ENCODE measurements at regions not wholly inside any gene's neighbourhood (a gene's known extent, or its start where the extent isn't known, plus 50 kb on each side); places are given as distances from the start of the nearest gene placed in this dataset.
"Not testable (repeated sequence)": the region's sequence is repeated elsewhere in the genome, so short reads cannot be mapped to it uniquely, and the experiment has no call there.

DNA sequence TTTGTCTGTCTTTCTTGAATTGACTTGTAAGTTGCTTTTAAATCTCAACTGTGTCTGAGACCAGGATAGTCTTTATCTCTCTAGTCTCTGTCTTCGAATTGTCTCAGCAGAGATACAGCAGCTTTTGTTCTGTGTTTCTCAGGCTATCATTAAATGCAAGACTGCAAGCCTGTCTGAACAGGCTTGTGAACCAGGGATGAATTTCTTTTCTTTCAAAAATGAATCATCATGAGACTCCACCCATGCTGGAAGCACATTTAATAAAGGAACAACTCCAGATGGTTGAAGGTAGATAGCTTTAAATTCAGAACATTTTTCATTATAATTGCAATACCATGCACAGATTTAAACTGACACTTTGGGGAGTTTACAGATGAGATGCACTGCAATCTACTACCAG, 155.9 kb downstream of the SEC23IP start:
- no peak for DNase-seq (ENCODE audit: low read depth in 2 of 2)

DNA sequence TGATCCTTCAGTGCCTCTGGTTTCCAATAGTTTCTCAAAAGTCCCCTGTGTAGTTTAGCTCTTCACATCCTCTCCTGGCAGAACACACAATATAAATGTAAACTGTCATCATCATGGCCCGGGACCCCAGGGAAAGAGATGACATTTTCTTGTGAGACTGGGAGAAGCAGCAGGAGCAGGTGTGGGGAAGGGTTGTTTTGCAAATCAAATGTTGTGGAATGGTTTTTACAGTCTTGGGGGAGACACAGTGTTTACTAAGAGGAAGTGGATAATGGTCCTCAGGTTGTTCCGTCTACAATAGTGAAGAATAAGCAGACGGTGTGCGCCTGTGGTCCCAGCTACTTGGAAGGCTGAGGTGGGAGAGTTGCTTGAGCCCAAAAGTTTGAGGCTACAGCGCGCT, 159.1 kb downstream of the SEC23IP start:
- no peak for DNase-seq (ENCODE audit: low read depth in 2 of 2)

DNA sequence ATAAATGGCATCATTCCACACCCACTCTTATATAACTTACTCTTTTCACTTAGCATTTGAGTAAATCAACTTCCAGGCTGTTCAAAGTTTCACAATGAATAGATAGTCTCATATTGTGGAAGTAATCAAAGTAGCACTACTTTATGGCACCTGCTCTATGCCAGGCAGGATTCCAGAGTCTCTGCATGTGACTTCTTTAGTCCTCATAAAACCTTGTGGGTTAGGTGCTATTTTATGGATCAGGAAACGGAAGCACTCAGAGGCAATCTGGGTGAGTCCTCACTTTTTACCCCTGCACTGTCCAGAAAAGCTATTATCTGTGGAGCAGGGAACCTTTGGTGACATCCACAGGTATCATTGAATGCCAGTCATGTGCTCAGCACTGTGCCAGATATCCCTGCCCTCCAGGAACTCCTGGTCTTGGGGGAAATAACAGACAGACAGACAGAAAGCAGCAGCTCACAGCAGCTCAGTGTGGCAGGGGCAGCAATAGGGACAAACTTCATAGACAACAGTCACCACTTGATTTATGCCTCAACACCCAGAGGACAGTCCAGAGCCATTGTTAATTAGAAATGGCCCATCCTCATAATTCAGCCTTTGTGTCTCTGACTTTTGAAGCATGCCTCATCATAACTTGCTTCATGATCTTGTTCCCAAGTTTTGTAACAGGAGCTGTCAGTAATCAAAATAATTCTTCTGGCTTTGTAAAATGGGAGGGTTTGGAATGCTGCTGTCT, 160.6 kb downstream of the SEC23IP start:
- DNase-seq (ENCODE audit: low read depth in 2 of 2): no peak

DNA sequence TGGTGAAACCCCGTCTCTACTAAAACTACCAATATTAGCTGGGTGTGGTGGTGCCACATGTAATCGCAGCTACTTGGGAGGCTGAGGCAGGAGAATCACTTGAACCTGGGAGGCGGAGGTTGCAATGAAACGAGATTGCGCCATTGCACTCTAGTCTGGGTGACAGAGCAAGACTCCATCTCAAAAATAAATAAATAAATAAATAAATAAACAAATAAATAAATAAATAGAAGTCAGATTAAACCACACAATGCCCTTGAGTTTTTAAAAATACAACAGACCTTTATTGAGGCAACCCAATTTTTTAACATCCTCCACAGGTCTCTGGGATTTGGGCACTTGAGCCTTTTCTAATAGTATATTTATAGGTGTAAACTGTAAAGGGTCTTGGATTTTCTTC, 167.3 kb downstream of the SEC23IP start:
- DNase-seq (ENCODE audit: low read depth in 2 of 2): not testable (repeated sequence)

DNA sequence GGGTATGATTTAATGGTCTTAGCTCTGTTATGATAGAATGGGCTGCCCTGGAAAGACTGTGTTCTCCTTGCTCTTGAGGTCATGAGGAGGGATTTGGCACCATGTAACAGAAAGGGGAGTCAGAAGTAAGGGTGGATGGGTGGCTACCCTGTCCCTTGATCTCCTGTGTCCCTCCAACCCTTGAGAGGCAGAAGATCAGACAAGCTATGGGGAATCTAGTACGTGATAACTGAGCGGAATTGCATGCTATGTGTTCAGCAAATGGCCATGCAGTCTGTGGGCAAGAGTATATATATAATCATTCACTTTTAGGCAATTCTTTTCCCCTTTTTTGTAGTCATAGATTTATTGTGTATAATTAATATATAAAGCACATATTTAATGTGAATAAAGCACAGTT, 174.9 kb downstream of the SEC23IP start:
- no peak for DNase-seq (ENCODE audit: low read depth in 2 of 2)

DNA sequence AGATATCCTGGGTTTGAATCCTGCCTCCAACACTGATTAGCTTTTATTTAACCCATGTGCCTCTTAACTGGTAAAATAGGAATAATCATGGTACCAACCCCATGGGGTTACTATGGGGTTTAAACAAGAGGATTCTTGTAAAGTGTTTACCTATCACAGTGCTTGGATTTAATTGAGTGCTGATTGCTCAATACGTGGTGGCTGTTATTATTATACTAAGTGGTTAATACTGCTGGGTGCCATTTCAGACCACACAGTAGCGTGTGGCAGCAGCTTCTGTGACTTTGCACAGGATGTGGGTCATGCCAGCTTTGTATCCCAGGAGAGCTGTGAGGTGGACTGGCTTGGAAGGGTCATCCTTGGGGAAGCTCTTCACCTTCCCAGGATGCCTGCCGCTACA, 177.2 kb downstream of the SEC23IP start:
- no peak for DNase-seq (ENCODE audit: low read depth in 2 of 2)

DNA sequence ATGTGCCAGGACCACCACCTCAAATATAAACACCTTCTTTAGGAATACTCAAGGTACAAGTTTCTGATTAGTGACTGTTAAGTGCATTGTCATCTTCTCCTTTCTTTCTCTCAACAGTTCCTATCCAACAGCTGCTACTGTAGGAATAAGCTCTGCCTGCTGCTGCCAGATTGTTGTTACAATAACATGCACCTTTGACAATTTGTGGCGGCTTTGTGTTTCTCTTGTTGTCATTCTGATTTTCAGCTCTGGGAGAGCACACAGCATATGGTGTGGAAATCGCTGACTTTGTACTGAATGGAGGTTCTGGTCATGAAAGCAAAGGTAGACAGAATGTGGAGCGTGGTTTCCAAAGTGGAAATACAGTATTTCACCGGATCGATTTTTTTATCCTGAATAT, 182.8 kb downstream of the SEC23IP start:
- no peak for DNase-seq (ENCODE audit: low read depth in 2 of 2)

DNA sequence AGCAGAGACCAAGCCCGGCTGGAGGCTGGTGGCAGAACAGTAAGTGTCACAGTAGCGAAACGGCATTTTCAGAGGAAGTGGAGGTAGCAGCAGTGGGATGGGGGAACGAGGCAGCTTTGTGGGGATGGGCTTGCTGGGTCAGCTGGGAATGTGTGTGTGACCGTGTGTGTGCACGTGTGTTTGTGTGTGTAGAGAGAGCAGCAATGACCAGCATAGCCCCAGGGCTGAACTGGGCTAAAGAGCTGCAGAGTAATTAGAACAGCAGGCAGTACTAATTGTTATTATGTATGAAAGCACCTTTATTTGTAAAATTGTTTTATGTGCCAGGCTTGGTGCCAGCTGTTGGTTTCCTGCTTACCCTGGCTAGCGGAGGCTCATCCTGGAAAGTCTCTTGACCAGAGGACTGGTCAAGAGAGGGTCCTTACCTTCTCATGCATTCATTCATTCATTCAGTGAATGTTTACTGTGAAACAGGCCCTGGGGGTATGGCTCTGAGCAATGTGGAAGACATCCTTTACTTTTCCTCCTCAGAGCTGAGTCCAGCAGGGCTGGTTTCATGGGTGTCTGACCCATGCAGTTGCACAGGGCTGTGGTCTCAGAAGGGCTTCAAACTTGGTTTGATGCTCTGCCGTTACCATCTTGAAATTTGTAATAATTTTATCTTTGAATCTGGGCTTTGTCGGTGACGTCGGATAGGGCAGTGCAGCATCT, 184.6 kb downstream of the SEC23IP start:
- DNase-seq (ENCODE audit: low read depth in 2 of 2): no peak

DNA sequence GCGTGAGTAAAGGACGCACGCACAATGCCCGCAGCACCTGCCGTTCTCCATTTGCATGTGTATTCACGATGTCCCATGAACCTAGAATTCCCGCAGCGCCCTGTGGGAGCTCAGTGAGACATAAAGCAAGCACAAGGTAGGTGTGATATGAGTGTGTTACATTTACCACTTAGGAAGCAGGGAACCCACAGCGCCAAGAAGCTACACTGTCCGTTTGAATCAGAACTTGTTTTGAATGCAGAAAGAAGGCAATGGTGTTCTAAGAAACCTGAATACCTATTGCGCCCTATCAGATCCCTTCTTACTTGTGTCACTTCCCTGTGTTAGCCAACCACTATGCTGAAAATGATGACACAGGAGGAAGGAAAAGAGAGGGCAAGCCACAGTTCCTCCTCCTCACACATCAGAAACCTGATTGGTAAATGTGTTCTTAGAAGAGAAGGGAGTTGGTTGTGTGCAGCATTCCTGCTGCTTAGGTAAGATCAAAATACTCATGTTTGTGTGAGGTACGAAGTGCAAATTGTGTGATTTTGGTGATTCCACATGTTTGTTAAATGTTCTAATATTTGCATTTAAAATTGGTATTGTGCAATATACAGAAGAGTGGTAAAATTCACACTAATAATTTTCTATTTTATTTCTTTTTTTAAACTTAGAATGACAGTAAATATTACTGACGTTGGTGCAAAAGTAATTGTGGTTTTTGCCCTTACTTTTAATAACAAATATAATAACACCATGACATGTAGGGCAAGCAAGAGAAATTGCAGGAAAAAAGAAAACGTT, 185.4 kb downstream of the SEC23IP start:
- DNase-seq (ENCODE audit: low read depth in 2 of 2): no peak

DNA sequence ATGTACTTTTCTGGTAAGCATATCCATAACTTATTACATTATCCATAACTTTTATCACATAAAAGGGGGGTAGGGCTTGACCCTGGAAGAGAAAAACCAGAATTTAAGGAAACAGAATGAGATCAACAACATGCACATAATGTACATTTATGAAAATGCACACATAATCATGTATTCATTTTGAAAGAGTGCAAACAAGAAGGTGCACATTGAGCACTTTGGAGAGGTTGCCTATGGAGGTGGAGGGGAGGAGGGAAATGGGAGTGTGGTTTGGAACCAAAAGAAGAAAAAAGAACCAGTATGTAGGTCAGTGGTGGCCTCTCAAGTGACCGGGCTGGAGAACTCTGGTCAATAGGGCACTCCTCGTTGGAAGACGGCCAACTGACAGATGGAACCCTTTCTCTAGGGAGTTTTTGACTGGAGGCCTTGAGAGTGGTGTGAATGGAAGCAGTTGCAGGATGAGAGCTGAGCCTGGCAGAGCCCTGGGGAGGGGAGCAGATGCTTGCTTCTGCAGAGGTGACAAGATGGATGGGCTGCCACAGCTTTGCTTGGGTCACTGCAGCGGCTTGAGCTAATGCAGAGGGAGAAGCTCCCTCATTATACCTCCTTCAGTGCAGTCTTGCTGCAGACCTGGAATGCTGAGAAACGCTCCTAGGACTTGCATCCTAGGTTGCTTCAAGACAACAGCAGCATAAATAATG, 192.7 kb downstream of the SEC23IP start:
- no peak for DNase-seq (ENCODE audit: low read depth in 2 of 2)

DNA sequence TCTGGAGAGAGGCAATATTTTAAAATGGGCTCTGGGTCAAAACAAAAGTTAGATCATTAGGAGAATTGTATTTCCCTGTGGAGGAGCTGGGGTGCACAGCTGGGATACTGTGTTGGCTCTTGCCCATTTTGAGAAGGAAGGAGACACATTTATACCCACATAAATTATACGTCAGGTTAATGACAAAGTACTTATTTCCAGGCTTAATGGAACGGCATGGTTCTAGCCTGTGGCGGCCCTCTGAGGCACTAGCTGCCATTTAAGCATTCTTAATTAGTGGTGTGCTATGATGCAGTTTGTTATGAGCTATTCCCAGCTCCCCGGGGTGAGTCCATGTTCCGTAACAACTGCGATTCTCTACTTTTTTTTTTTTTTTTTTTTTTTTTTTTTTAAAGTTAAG, 193.5 kb downstream of the SEC23IP start:
- DNase-seq (ENCODE audit: low read depth in 2 of 2): no peak

DNA sequence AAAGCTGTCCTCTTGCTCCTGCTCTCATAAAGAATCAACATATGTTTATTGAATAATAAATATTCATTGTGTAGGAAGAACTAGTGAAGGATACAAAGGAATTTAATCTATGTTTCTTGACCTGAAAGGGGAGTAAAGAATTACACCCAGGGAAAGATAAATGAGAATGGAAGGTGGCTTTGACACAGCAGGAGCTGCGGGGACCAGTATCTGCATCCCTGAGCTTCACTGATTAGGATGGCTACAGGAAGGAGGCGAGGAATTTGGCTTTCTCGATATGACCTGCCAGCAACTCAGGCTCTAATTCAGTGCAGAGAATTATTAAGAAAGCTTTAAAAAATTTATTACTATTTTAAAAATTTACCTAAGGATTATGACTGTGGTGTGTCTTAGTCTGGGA, 194.6 kb downstream of the SEC23IP start:
- DNase-seq (ENCODE audit: low read depth in 2 of 2): no peak

DNA sequence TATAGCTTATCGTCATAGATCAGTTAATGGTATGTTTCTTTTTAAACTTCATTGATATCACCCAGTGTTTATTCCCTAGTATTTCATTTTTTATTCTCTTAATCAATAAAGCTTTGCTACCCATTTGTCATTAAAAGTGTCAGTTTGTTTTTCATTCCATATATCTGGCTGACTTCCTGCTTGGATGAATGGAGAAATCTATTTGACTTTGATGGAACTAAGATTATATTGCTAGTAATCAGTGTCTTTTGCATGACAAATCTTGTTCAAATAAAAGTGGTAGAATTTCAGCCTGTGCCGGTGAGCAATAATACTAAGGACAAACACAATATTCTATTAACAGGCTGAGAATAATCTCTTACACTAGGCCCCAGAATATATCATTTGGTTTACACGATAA, 203.3 kb downstream of the SEC23IP start:
- no peak for DNase-seq (ENCODE audit: low read depth in 2 of 2)

DNA sequence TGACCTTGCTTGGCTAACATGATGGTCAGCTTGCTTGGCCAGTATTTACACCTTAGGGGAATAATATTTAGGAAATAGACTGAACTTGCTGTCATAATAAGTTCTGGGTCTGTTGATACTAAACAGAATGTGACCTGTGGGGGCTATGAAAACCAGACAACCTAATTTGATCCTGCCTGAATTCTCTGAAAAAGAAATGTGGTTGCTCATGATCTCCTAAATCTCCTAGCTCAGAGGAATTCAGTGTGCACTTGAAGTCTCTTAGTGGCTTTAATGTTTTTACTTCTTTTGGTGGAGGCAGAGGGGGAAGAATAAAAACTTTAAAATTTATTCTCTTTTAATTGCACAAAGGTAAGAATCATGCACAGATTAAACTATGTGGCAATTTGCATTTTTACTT, 205.2 kb downstream of the SEC23IP start:
- DNase-seq (ENCODE audit: low read depth in 2 of 2): no peak

DNA sequence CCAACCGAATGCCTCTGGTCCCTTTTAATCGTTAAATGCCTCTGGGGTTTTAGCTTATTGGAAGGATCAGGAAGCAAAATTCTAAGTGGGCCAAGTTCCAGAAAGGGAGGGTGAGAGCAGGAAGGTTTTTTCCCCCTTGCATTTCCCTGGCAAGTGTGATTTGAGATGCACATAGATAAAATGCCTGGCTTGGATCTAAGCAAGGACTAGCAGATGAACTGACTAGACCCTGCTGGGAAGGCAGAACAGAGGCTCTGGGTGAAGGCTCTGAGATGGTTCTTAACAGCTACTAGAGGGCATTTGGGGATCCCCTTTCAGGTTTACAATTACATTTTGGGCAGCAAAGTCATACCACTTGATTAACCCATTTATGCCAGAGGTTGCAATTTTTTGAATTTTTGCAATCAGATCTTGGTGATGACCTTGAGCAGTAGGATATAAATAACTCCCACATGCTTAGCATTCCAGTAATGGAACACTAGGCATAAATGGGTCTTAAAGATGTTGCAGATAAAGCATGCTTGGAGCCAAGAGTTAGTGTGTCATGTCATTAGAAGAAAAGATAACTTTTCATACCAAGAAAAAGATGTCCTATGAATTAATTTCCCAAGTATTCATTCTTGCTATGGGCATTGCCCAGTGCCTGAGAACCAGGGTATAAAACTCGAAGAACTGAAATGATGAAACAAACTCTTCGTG, 205.9 kb downstream of the SEC23IP start:
- DNase-seq (ENCODE audit: low read depth in 2 of 2): no peak

DNA sequence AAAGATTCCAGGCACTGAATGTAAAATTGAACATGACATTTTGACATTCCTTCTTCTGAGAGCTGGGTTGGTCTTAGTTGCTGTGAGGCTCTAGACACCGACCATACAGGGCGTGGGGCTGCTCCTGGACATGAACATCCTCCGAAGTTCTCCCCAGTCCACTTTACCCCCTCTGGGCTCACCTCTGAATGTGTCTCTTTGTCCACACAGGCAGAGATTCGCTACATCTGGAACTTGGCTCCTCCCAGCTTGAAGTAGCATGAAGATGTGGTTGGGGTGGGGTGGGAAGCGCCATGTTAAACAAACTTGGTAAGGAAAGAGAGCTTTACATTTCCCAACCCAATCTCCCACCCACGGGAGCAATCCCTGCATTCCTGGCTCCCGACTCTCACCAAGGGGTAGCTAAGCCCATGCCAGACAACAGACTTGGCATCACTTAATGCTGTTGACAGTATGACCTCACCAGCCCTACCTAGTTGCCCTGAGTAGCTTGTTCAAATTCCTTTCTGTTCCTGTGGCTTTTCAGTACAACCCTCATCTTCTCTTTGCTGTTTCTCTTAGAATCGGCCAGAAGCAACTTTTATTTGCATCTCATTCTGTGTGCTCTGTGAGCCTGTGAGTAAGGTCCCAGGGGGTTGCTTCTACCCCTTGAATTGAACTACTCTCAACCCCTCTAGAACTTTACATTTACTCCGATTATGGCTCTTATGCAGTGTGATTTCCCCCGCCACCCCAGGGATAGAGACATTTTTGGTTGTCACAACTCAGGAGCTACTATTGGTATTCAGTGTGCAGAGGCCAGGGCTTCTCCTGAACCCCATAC, 211.4 kb downstream of the SEC23IP start:
- no peak for DNase-seq (ENCODE audit: low read depth in 2 of 2)

DNA sequence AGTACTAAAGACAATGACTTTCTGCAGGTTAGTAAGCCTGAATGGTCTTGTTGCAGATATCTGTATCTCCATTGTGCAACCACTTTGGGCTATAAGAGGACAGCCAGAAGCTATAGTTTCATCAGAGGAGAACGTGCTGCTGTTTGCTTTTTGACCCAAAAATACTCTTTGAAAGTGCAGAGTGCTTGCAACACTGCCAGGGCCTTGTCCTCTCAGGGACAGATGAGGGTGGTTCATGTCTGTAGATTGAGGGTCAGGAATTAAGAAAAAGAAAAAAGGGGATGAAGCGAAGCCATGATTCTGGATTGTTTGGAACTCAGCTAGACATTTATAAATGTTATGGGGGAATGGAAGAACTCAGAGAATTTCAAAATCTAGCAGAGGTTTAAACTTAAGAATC, 212.5 kb downstream of the SEC23IP start:
- DNase-seq (ENCODE audit: low read depth in 2 of 2): no peak

DNA sequence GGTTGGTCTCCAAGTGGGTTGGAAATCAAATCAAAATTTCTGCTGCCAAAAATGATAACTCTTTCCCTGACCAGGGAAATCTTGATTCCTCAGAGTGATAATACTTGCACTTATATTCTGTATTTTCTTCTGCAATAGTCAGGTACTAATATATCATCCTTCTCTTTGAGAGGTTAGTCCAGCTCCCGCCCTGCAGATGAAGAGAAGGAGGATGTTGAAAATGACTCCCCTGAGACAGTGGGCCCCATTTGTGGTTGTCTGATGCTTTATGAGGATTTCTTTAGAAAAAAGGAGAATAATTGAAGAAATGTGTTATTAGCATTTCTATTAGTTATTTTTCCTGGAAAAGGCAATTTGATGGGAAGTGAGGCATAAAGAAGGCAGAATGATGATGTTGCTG, 213.0 kb downstream of the SEC23IP start:
- DNase-seq (ENCODE audit: low read depth in 2 of 2): no peak

DNA sequence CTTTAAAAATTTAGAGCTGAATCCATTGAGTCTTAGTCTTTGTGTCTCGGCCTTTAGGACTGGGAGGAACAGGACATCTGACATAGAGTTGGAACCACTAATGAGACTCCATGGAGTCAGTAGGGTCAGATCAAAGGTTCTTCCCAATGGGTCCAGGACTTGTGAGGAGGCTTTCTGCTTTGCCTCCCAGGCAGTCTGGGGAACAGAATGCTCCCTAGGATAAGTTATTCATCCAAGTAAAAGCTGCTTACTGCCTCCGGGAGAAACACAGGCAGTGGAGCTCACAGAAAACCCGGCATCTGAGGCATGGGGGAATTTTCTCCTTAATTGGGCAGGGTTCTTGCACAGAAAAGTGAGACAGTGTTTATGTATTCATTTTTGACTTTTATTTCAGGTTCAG, 216.4 kb downstream of the SEC23IP start:
- no peak for DNase-seq (ENCODE audit: low read depth in 2 of 2)

DNA sequence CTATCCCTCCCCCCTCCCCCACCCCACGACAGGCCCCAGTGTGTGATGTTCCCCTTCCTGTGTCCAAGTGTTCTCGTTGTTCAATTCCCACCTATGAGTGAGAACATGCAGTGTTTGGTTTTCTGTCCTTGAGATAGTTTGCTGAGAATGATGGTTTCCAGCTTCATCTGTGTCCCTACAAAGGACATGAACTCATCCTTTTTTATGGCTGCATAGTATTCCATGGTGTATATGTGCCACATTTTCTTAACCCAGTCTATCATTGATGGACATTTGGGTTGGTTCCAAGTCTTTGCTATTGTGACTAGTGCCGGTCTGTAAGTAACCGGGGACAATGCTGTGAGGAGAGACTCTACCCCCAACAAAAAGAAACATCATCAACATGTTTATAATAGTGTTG, 217.2 kb downstream of the SEC23IP start:
- DNase-seq (ENCODE audit: low read depth in 2 of 2): not testable (repeated sequence)

DNA sequence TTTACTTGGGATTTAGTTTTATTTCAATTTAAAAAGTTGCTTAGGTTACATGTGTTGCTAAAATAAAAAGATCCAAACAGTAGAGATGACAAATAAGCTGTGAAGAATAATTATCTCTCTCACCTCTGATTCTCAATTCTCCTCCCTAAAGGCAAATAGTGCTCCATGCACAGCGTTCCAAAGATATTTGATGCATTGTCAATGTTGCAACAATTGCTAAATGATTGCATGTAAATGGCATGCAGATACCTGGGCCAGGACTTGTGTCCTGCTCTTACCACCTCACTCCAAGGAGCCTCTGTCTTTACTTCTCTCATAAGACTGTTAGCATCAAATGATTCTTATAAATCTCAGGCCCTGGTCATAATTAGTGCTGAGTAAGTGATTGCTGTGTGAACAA, 217.7 kb downstream of the SEC23IP start:
- no peak for DNase-seq (ENCODE audit: low read depth in 2 of 2)
